ENCODE measurements at regions not wholly inside any gene's neighbourhood (a gene's known extent, or its start where the extent isn't known, plus 50 kb on each side); places are given as distances from the start of the nearest gene placed in this dataset.

DNA sequence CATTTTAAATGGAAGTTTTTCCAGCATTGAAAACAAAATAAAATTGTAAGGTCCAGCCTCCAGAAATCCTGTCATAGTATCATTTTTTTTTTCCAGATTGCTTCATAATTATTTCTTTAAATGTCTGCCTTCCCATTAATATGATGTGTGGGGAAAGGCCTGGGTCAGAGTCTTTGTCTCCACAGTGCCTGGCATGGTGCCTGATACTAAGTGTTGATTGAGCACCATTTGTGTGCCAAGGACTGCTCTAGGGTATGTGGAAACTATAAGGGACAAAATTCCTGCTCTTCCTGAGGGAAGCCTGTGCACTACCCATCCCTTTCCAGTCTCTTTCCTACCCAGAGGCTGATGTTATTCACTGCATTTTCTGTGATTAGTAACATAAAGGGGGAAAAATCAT lies 53.1 kb upstream of the BEND4 start:
- Histone ChIP-seq H3K79me1 (ENCODE audit: low read depth, low read length) (no peaks in the 10 kb centered on the region), H2BK5ac (ENCODE audit: low read length) (no peak overlapping the region), H3K23ac (ENCODE audit: low read depth, low read length, poor library complexity) (no peak overlapping the region), H2BK12ac (ENCODE audit: low read length) (no peak overlapping the region), H2BK120ac (ENCODE audit: low read depth, low read length) (no peak overlapping the region), H2BK15ac (ENCODE audit: low read length) (no peak overlapping the region), H3K4me3 (ENCODE audit: low read length in 2 of 2) (no peak overlapping the region), H3K9me3 (replicated peaks in 1 of 2; ENCODE audit: control insufficient read depth in 2 of 2, insufficient read depth in 1 of 2, low read depth in 1 of 2, low read length in 2 of 2) (no peaks in the 10 kb centered on the region), H3K4me1 (ENCODE audit: control insufficient read depth in 2 of 2, insufficient read depth in 1 of 2, low read depth in 1 of 2, low read length in 2 of 2) (no peaks in the 10 kb centered on the region), H3K27me3 (ENCODE audit: control insufficient read depth in 3 of 3, insufficient read depth in 3 of 3, low read depth in 1 of 3, low read length in 3 of 3) (no peaks in the 10 kb centered on the region), H3K27ac (replicated peaks; ENCODE audit: low read length) (no peak overlapping the region), H3K14ac (ENCODE audit: low read length) (no peak overlapping the region), H2AFZ (ENCODE audit: low read length) (no peak overlapping the region), H3K36me3 (replicated peaks in 1 of 2; ENCODE audit: control insufficient read depth in 2 of 2, insufficient read depth in 2 of 2, low read length in 2 of 2) (no peaks in the 10 kb centered on the region), H3K9ac (ENCODE audit: low read depth, low read length, poor library complexity) (no peak overlapping the region), H3K18ac (ENCODE audit: low read length) (no peak overlapping the region), H4K8ac (ENCODE audit: low read depth, low read length) (no peak overlapping the region), H2AK5ac (ENCODE audit: low read depth, low read length) (no peak overlapping the region), H3K4me2 (ENCODE audit: insufficient read depth, low read length, poor library complexity, severe bottlenecking) (no peak overlapping the region), H4K91ac (ENCODE audit: low read depth, low read length, poor library complexity) (no peak overlapping the region), H3K4ac (ENCODE audit: low read length) (no peak overlapping the region)
- no peak for DNase-seq (ENCODE audit: low spot score)

DNA sequence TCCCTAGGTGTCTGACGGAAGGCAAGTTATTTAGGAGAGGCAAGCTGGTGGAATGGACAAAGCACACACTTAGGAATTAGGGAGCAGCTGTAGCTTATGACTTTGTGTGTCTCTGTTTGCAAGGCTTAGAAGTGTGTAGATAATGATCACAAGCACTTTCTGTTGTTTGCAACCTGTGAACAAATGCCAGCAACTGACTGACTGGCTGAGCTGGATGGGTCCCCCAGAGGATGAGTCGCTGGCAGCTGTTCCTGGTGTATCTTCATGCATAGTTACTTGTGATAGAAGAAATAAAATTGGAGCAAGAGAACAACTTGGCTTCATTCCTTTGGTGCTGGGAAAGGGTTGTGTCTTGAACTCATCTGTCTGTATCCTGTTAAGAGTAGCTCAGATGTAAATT lies 64.2 kb upstream of the BEND4 start:
- Histone ChIP-seq H3K18ac (ENCODE audit: low read length) (no peak overlapping the region), H4K91ac (ENCODE audit: low read depth, low read length, poor library complexity) (no peak overlapping the region), H2AFZ (ENCODE audit: low read length) (no peak overlapping the region), H3K4ac (ENCODE audit: low read length) (no peak overlapping the region), H2AK5ac (ENCODE audit: low read depth, low read length) (no peak overlapping the region), H3K9me3 (replicated peaks in 1 of 2; ENCODE audit: control insufficient read depth in 2 of 2, insufficient read depth in 1 of 2, low read depth in 1 of 2, low read length in 2 of 2) (no peaks in the 10 kb centered on the region), H3K14ac (ENCODE audit: low read length) (no peak overlapping the region), H3K23ac (ENCODE audit: low read depth, low read length, poor library complexity) (no peak overlapping the region), H2BK12ac (ENCODE audit: low read length) (no peak overlapping the region), H2BK15ac (ENCODE audit: low read length) (no peak overlapping the region), H2BK120ac (ENCODE audit: low read depth, low read length) (no peak overlapping the region), H2BK5ac (ENCODE audit: low read length) (no peak overlapping the region), H3K36me3 (replicated peaks in 1 of 2; ENCODE audit: control insufficient read depth in 2 of 2, insufficient read depth in 2 of 2, low read length in 2 of 2) (no peaks in the 10 kb centered on the region), H4K8ac (ENCODE audit: low read depth, low read length) (no peak overlapping the region), H3K79me1 (ENCODE audit: low read depth, low read length) (no peaks in the 10 kb centered on the region), H3K4me2 (ENCODE audit: insufficient read depth, low read length, poor library complexity, severe bottlenecking) (no peak overlapping the region), H3K4me1 (ENCODE audit: control insufficient read depth in 2 of 2, insufficient read depth in 1 of 2, low read depth in 1 of 2, low read length in 2 of 2) (no peaks in the 10 kb centered on the region), H3K27ac (replicated peaks; ENCODE audit: low read length) (no peak overlapping the region), H3K9ac (ENCODE audit: low read depth, low read length, poor library complexity) (no peak overlapping the region), H3K27me3 (ENCODE audit: control insufficient read depth in 3 of 3, insufficient read depth in 3 of 3, low read depth in 1 of 3, low read length in 3 of 3) (no peaks in the 10 kb centered on the region), H3K4me3 (ENCODE audit: low read length in 2 of 2) (no peak overlapping the region)
- no CpG with 5 or more reads among the region's 2 CpGs for WGBS, 2 donors (ENCODE audit: extremely low coverage in 2 of 2, insufficient read length in 2 of 2, insufficient replicate concordance in 1 of 2)
- no peak for DNase-seq (ENCODE audit: low spot score)

DNA sequence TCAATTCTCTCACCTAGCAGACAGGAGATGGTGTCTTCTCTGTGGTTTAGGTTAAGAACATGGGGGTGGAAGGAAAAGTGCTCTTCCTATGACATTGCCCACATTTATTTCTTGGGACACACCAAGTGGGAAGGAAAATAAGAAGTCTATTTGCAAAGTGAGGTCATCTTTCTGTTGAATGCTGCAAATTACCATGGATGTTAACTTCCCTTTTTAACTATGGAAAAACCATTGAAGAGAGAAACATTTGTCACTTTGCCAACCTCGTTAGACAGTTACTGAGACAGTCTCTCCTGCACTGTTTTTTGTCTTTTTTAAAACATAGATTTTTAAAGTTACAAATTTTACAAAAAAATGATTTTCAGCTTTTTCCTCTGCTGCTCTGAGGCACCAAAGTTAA lies 72.8 kb upstream of the BEND4 start:
- no peak for DNase-seq (ENCODE audit: low spot score)

DNA sequence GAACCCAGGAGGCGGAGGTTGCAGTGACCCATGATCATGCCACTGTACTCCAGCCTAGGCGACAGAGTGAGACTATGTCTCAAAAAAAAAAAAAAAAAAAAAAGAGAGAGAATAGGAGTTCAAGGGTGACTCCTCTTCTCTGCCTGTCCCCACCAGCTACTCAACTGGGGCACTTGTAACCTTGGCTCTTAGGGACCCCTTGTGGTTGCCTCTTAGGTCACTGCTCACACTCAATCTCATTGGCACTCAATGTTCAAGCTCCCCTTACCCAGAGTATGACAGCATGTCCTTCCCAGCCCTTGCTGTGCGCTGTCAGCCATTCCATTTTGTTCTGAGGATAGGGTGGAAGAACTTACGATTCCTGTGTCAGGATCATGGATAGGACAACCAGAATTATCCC lies 82.4 kb upstream of the BEND4 start:
- no CpG with 5 or more reads among the region's 4 CpGs for WGBS, 2 donors (ENCODE audit: extremely low coverage in 2 of 2, insufficient read length in 2 of 2, insufficient replicate concordance in 1 of 2)

More for the DNA sequence above, 72.8 kb upstream of the BEND4 start:
- Histone ChIP-seq H2BK15ac (ENCODE audit: low read length) (no peak overlapping the region), H3K9ac (ENCODE audit: low read depth, low read length, poor library complexity) (no peak overlapping the region), H4K91ac (ENCODE audit: low read depth, low read length, poor library complexity) (no peak overlapping the region), H3K79me1 (ENCODE audit: low read depth, low read length) (no peaks in the 10 kb centered on the region), H3K14ac (ENCODE audit: low read length) (no peak overlapping the region), H2AK5ac (ENCODE audit: low read depth, low read length) (no peak overlapping the region), H2BK12ac (ENCODE audit: low read length) (no peak overlapping the region), H3K4me1 (ENCODE audit: control insufficient read depth in 2 of 2, insufficient read depth in 1 of 2, low read depth in 1 of 2, low read length in 2 of 2) (no peaks in the 10 kb centered on the region), H3K4ac (ENCODE audit: low read length) (no peak overlapping the region), H3K4me3 (ENCODE audit: low read length in 2 of 2) (no peak overlapping the region), H3K36me3 (replicated peaks in 1 of 2; ENCODE audit: control insufficient read depth in 2 of 2, insufficient read depth in 2 of 2, low read length in 2 of 2) (no peaks in the 10 kb centered on the region), H3K18ac (ENCODE audit: low read length) (no peak overlapping the region), H3K4me2 (ENCODE audit: insufficient read depth, low read length, poor library complexity, severe bottlenecking) (no peak overlapping the region), H4K8ac (ENCODE audit: low read depth, low read length) (no peak overlapping the region), H3K27ac (replicated peaks; ENCODE audit: low read length) (no peak overlapping the region), H3K27me3 (ENCODE audit: control insufficient read depth in 3 of 3, insufficient read depth in 3 of 3, low read depth in 1 of 3, low read length in 3 of 3) (no peaks in the 10 kb centered on the region), H2AFZ (ENCODE audit: low read length) (no peak overlapping the region), H3K23ac (ENCODE audit: low read depth, low read length, poor library complexity) (no peak overlapping the region), H2BK120ac (ENCODE audit: low read depth, low read length) (no peak overlapping the region), H3K9me3 (replicated peaks in 1 of 2; ENCODE audit: control insufficient read depth in 2 of 2, insufficient read depth in 1 of 2, low read depth in 1 of 2, low read length in 2 of 2) (no peaks in the 10 kb centered on the region), H2BK5ac (ENCODE audit: low read length) (no peak overlapping the region)
- WGBS, 2 donors (ENCODE audit: extremely low coverage in 2 of 2, insufficient read length in 2 of 2, insufficient replicate concordance in 1 of 2), result no CpG with 5 or more reads among the region's 1 CpG

More for the DNA sequence above, 82.4 kb upstream of the BEND4 start:
- H3K18ac ChIP-seq (ENCODE audit: low read length), result no peak overlapping the region
- no peak overlapping the region for H2AK5ac ChIP-seq (ENCODE audit: low read depth, low read length)
- no peak overlapping the region for H2AFZ ChIP-seq (ENCODE audit: low read length)
- H3K4me1 ChIP-seq (ENCODE audit: control insufficient read depth in 2 of 2, insufficient read depth in 1 of 2, low read depth in 1 of 2, low read length in 2 of 2), result no peaks in the 10 kb centered on the region
- H3K14ac ChIP-seq (ENCODE audit: low read length), result no peak overlapping the region
- H3K4me3 ChIP-seq (ENCODE audit: low read length in 2 of 2), result no peak overlapping the region
- H3K36me3 ChIP-seq (replicated peaks in 1 of 2; ENCODE audit: control insufficient read depth in 2 of 2, insufficient read depth in 2 of 2, low read length in 2 of 2), result no peaks in the 10 kb centered on the region
- H2BK5ac ChIP-seq (ENCODE audit: low read length), result no peak overlapping the region
- no peak overlapping the region for H2BK15ac ChIP-seq (ENCODE audit: low read length)
- H4K8ac ChIP-seq (ENCODE audit: low read depth, low read length), result no peak overlapping the region
- no peak overlapping the region for H4K91ac ChIP-seq (ENCODE audit: low read depth, low read length, poor library complexity)
- no peak overlapping the region for H3K4me2 ChIP-seq (ENCODE audit: insufficient read depth, low read length, poor library complexity, severe bottlenecking)
- no peaks in the 10 kb centered on the region for H3K27me3 ChIP-seq (ENCODE audit: control insufficient read depth in 3 of 3, insufficient read depth in 3 of 3, low read depth in 1 of 3, low read length in 3 of 3)
- no peak for DNase-seq (ENCODE audit: low spot score)
- no peak overlapping the region for H2BK120ac ChIP-seq (ENCODE audit: low read depth, low read length)
- no peak overlapping the region for H3K9ac ChIP-seq (ENCODE audit: low read depth, low read length, poor library complexity)
- no peaks in the 10 kb centered on the region for H3K79me1 ChIP-seq (ENCODE audit: low read depth, low read length)
- H2BK12ac ChIP-seq (ENCODE audit: low read length), result no peak overlapping the region
- no peak overlapping the region for H3K23ac ChIP-seq (ENCODE audit: low read depth, low read length, poor library complexity)
- no peak overlapping the region for H3K27ac ChIP-seq (replicated peaks; ENCODE audit: low read length)
- no peaks in the 10 kb centered on the region for H3K9me3 ChIP-seq (replicated peaks in 1 of 2; ENCODE audit: control insufficient read depth in 2 of 2, insufficient read depth in 1 of 2, low read depth in 1 of 2, low read length in 2 of 2)
- H3K4ac ChIP-seq (ENCODE audit: low read length), result no peak overlapping the region
